Choroid plexus epithelial cell (primary cell): ENCODE measurements at regions not wholly inside any gene's neighbourhood (a gene's known extent, or its start where the extent isn't known, plus 50 kb on each side); places are given as distances from the start of the nearest gene placed in this dataset.
"Not testable (repeated sequence)": the region's sequence is repeated elsewhere in the genome, so short reads cannot be mapped to it uniquely, and the experiment has no call there.

Experiments
- DNase-seq: peaks from one replicate; pipeline ENCODE4 v3.0.0-alpha.2; 2010; ENCODE audit warnings: low read depth
- H3K4me3 ChIP-seq: 2 replicates; pipeline ENCODE4 v1.5.1; 2011; ENCODE audit warnings: low read depth, mild to moderate bottlenecking, control low read depth, low read length, moderate library complexity
- CTCF ChIP-seq: conservative IDR thresholded peaks from 2 replicates; pipeline ENCODE4 v1.5.1; 2011; ENCODE audit warnings: low read depth, mild to moderate bottlenecking, control low read depth, inconsistent platforms, low read length, moderate library complexity

DNA sequence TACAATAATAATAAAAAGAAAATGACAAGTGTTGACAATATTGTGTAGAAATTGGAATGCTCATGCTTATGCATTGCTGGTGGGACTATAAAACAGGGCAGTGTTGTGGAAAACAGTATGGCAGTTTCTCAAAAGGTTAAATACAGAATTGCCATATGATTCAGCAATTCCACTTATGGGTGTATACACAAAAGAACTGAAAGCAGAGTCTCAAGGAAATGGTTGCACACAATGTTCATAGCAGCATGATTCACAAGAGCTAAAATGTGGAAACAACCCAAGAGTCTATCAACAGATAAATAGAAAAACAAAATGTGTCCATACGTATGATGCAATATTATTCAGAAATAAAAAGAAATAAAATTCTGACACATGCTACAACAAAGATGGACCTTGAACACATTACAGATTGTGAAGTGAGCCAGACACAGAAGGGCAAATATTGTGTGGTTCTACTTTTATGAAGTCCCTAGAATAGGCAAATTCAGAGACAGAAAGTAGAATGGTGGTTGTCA lies 64.8 kb upstream of the GRM8 start:
- no peak overlapping the region for H3K4me3 ChIP-seq
- peak; percentile 29 for DNase-seq
- TF ChIP-seq CTCF: no peak

DNA sequence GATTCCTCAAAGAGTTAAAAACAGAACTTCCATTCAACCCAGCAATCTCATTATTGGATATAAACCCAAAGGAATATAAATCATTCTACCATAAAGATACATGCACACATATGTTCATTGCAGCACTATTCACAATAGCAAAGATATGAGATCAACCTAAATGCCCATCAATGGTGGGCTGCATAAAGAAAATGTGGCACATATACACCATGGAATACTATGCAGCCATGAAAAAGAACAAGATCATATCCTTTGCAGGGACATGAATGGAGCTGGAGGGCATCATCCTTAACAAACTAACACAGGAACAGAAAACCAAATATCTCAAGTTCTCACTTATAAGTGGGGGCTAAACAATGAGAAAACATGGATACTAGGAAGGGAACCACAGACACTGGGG lies 64.1 kb upstream of the GRM8 start:
- not testable (repeated sequence) for DNase-seq

DNA sequence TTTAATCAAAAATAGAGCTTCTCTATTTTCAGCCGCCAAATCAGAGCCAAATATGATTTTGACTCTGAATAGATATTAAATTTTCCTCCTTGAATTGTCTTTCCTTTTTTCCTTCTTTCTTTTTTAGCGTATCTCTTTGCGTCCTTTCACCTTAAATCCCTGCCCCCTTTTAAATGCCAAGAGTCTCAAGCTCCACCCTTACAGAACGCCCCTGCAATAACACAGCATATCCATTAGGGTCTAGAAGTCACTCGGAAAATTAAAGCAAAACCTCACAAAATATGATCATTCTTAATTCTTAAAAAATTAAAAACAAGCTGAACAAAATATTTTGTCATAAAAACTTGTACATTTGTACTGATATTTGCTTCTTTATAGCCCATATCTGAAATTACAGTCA lies 51.3 kb upstream of the GRM8 start:
- TF ChIP-seq CTCF: no peak
- no peak overlapping the region for H3K4me3 ChIP-seq

More for the DNA sequence above, 64.1 kb upstream of the GRM8 start:
- H3K4me3 ChIP-seq: not testable (repeated sequence)

GRCh38 chr7:127303102-127303501 lies 50.4 kb upstream of the GRM8 start:
- DNase-seq: no peak
- TF ChIP-seq CTCF: no peak
- H3K4me3 ChIP-seq: no peak overlapping the region

More for the DNA sequence above, 51.3 kb upstream of the GRM8 start:
- DNase-seq: no peak
